GM21390 (cell line): ENCODE measurements at regions not wholly inside any gene's neighbourhood (a gene's known extent, or its start where the extent isn't known, plus 50 kb on each side); places are given as distances from the start of the nearest gene placed in this dataset.

ENCODE experiments used
- ATAC-seq: cut with Tn5 transposase; IDR thresholded peaks from one replicate; pipeline ENCODE4 v1.9.1; 2021; ENCODE audit not compliant: unreplicated experiment

DNA sequence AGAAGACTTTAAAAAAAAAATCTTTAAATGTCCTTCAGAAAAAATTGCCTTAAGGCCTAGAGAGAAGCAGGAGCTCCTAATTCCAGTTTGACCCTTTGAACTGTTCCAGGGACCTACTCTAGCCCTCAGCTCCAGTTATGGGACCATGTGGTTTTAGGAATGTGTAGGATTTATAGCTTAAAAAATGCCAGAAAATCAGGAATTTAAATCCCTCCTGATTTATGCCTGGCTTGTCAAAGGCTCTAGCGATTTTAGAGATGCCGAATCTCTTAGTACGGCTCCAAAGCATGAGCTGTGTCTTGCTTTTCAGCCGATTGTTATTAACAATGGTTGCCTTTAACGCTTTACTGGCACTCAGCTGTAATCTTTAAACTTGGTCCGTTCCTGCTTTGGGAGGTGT, 130.6 kb upstream of the NPVF start:
- ATAC-seq: no peak

DNA sequence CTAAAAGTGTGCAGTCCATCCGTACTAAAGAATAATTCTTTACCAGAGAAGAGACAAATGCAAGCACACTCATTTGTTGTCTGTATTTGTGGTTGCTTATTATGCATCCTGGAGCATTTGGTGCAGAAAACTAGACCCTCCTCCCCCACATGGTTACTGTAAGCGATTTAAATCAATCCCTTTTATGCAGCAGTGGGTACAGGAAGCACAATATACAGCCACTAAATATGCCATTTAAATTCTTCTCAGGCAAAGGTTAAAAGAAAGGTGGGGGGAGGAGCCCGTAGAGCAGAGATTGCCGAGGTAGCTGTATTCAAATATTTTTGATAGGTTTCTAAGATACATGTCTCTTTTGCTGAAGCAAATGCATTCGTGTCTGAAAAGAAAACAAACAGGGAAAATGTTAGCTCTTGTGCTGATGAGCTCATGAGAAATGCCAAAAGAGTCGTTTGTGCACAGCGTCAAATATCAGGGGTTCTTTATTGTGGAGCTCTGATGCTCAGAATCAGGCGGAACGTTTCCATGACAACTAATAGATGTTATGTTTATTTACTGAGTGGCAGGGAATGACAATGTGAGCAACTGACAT, 131.3 kb upstream of the NPVF start:
- no peak for ATAC-seq

DNA sequence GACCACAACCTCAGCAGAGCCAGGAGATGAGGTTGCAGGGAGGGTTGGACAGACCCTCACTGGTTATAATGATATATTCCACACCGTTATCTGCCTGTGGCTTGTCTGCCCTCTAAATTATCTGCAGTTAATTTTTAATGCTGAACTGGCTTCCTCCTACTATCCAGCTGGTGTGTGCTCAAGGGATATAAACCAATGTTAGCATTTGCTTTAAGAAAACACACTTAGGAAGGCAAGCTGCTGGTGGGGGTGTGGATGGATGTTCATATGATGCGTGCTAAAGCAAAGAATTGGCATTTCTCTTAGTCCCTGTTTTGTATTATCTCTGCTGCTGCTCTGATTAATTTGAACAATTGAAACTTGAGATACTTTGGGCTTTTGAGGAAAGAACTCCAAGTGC, 132.2 kb upstream of the NPVF start:
- ATAC-seq: no peak

DNA sequence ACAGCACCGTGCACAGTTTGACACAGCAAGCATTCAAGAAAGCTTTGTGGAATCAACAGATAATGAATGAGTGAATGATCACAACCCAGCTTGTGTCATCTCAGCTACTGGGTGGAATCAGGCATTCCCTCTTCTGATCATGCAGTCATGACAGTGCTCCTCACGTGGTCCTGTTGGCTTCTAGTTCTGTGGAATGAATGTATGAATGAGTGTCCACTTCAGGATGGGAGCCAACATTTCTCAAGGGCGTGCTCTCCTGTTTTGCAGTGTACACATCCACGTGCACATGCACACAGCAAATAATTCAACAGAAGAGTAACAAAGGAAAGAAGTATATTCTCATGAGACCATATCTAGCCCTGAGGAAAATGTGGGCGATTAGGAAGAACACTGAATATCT, 133.1 kb upstream of the NPVF start:
- ATAC-seq: no peak

GRCh38 chr7:25361863-25362262, 133.6 kb upstream of the NPVF start:
- ATAC-seq: no peak

GRCh38 chr7:25368599-25369201, 140.4 kb upstream of the NPVF start:
- no peak for ATAC-seq

DNA sequence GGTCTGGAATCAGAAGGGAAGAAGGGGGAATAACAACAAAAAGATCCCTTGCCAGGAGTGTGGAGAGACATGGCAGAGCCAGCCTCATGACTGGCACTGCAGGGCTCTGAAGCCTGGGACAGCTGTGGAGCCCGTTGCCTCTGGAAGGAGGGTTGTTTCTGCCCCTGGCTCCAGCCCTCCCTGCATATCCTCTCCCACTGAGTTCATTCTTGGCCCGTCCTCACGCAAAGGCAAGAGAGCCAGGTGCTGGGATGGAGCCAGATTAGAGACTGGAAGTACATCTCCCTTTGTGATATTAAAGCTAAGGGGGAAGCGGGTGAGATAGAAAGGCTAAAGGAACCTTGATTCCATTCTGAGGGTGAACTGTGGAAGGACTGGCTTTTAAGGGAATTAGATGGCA, 141.5 kb upstream of the NPVF start:
- no peak for ATAC-seq

DNA sequence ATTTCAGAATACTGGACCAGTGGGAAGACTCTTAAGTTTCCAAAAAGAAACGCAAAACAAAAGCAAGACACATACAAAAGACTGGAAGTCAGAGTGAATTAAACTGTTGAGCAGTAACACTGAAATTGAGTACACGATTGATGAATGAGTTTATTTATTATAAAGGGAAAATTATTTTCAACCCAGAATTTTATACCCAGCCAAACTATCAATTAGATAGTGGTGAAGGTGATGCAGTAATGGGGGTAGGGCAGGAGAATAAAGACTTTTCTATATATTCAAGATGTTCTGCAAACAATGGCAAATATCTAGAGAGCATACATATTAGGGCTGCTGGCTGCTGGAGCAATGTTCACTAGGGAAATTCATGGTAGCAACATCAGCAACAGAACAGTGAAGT, 143.7 kb upstream of the NPVF start:
- ATAC-seq: no peak

DNA sequence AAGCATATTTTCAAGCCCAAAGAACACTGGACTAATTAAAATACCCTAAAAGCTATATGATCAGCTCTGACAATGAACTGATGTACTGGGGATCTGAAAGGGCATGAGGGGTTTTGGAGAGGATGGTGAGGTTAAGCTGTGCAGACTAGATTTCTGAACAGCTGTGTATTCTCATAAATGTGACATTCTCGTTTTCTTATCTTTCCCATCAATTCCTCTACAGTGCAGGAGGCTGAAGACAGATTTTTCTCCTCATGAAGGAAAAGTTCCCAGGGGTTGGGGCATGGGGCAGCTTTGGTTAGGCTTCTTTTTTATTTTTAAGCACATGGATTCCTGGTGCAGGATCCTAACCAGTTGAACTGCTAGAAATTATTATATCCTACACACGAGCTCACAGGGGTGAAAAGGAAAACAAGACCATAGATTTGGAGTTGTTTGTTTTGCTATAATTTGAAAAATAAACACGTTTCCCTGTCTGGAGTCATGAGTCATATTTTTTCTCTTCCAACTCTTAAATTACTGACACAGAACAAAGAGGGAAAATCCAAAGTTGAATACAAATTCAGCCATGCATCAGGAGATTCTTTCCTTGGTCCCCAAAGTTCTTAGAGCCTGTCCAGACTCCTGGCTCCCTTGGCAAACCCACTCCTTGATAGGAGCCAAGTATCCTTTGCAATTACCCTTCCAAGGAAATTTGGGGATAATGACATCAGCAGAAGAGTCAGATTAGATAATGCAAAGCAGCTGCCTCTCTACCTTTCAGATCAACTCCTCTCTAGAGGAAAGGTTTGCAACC, 147.7 kb upstream of the NPVF start:
- ATAC-seq: no peak

DNA sequence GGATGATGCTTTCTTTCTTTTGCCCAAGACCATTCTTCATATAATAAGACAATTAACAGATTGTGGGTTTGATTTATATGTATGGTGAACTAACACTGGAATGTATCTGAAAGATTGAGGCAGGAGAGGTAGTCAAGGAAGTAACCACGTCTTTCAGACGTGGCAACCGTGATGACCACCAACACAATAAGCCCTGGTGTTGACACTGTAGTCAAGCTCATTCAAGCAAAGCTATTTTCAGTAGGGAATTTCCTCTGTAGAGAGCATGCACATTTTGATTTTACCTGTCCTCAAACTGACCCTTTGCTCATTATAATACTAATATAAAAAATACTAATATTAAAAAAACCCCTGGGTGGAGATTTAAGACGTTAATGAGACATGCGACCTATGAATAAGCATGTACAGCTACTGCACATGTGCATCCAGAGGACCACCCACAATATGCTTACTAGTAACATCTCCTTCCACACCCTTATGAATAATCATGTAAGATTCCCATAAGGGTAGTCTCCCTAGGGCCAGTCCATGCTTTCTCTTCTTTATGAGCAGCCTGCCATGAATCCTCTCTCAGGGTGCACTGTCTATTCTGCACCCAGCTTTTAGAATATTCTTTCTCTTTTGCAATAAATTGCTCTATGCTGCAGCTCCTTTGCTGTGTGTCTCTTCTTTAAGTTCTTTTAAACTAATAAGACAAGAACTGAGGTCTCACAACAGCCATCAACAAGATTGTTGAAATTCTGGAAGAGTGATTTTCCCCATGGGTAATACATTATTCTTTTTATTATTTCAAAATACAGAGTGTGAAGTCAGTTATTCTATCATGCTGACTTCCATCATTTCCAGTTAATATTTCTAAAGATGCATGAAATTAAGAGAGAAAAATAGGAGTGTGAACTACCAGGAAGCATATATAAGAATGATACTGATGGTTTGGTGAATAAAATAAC, 151.3 kb upstream of the NPVF start:
- no peak for ATAC-seq

GRCh38 chr7:25381818-25382589, 153.7 kb upstream of the NPVF start:
- ATAC-seq: no peak

- no peak for ATAC-seq
Observed at GRCh38 chr7:25382869-25383268, 154.6 kb upstream of the NPVF start.

GRCh38 chr7:25383402-25383801, 155.1 kb upstream of the NPVF start:
- ATAC-seq: no peak

- ATAC-seq: no peak
Observed at GRCh38 chr7:25384788-25385505, 156.7 kb upstream of the NPVF start.

DNA sequence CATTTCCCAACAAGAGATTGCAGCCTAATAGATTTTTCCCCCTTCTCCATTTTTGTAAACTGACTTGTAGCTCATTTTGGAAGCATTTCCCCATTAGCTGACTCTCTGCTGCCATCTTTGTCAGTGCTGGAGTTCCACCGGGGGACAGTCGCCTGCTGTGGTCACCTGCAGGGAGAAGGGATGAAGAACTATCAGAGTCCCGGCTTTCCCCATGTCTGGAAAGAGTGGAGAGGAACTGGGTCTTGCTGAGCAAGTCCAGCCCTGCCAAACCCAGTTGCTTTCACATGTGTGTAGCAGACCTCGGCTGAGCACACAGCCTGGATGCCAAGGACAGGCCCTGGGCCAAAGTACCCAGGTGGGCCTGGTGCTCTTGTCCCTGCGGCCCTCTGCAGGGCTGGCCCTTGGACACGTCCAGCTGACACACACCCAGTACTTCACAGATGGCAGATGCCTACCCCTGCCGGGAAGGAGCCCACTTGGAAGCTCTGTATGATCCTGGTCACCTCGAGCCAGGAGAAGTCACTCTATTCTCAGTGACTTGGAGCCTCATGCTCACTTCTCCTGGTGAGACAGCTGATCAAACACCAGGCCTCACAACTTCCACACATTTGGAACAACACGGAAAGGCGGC, 157.3 kb upstream of the NPVF start:
- ATAC-seq: no peak

DNA sequence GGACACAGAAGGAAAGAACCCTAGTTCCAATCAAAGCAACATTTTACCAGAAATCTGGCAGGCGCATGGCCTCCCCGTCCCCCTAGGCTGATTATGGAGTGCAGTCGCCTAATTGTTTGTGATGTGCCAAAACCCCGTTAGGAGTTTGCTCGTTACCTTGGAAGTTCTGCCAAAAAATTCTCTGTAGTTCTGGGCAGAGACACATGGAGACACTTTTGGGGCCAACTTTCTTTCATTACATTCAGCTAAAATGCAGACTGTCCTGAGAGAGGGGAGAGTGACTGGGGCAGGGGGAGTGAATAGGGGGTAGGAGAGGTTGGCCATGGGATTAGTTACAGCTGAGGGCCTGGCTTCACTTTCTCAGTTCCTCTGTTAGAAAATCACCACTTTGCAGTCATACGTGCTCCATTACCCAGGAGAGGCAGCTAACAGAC, 158.0 kb upstream of the NPVF start:
- no peak for ATAC-seq

DNA sequence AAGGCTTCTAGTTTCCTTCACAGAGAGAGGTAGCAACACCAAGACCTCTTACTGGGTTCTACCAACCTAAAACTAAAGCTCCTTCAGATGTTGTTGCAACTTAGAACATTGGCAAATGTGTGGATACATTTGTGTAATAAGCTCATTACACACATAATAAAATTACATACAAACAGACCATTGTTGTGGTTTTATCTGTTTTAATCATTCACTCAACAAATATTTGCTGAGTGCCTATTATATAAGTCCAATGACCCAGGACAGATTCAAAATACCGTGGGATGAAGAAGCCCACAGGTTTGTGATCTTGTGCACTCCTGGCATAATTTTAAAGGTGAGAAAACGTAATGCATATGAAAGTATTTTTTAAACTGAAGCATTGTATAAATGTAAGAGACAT, 160.4 kb upstream of the NPVF start:
- no peak for ATAC-seq

GRCh38 chr7:25389489-25390106, 161.3 kb upstream of the NPVF start:
- no peak for ATAC-seq

DNA sequence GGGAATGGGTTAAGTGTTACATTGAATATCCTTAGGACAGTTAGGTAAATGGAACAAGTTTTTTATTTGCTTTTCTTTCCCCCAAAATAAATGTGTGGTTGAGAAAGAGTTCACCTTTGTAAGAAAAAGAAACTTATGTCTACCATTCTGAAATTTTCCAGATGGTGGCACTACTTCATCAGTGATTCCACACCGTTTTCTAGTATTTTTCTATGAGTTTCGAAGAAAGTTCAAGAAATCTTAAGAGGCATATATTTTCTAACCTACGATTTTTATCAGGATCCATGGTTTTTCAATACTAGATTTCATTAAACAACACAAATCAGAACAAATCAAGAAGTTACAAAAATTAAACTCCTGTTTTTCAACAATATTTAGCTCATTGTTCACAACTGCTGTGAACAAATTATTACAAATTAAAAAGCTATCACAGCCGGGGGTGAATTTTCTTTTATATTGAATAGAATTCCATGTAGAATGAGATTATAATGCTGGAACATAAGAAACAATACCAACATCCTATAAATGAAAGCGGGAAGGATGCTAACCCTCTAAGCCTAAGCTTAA, 163.1 kb upstream of the NPVF start:
- ATAC-seq: no peak
